ENCODE measurements at regions not wholly inside any gene's neighbourhood (a gene's known extent, or its start where the extent isn't known, plus 50 kb on each side); places are given as distances from the start of the nearest gene placed in this dataset.

- no peak for DNase-seq (ENCODE audit: low read depth, low spot score)
Measured at GRCh38 chr11:88404932-88405710, 67.6 kb upstream of the CTSC start.

GRCh38 chr11:88404391-88404790 is 66.9 kb upstream of the CTSC start:
- DNase-seq (ENCODE audit: low read depth, low spot score), result no peak

- DNase-seq (ENCODE audit: low read depth, low spot score), result no peak
Measured at GRCh38 chr11:88402784-88403183, 65.2 kb upstream of the CTSC start.

GRCh38 chr11:88402192-88402715 is 64.7 kb upstream of the CTSC start:
- DNase-seq (ENCODE audit: low read depth, low spot score), result no peak

- no peak for DNase-seq (ENCODE audit: low read depth, low spot score)
Measured at GRCh38 chr11:88398791-88399570, 61.4 kb upstream of the CTSC start.

GRCh38 chr11:88398372-88398771 is 60.8 kb upstream of the CTSC start:
- no peak for DNase-seq (ENCODE audit: low read depth, low spot score)

- no peak for DNase-seq (ENCODE audit: low read depth, low spot score)
Measured at GRCh38 chr11:88390254-88390653, 52.7 kb upstream of the CTSC start.

GRCh38 chr11:88387957-88388356 is 50.4 kb upstream of the CTSC start:
- DNase-seq (ENCODE audit: low read depth, low spot score), result no peak
